ENCODE measurements at regions not wholly inside any gene's neighbourhood (a gene's known extent, or its start where the extent isn't known, plus 50 kb on each side); places are given as distances from the start of the nearest gene placed in this dataset.

GRCh38 chr7:136053689-136054485 is 76.7 kb upstream of the MTPN start:
- in situ Hi-C loops (cut with HindIII; ENCODE audit: low pct_unique_long_range_greater_than_20kb, low sequenced_read_pairs) = no loop called here

DNA sequence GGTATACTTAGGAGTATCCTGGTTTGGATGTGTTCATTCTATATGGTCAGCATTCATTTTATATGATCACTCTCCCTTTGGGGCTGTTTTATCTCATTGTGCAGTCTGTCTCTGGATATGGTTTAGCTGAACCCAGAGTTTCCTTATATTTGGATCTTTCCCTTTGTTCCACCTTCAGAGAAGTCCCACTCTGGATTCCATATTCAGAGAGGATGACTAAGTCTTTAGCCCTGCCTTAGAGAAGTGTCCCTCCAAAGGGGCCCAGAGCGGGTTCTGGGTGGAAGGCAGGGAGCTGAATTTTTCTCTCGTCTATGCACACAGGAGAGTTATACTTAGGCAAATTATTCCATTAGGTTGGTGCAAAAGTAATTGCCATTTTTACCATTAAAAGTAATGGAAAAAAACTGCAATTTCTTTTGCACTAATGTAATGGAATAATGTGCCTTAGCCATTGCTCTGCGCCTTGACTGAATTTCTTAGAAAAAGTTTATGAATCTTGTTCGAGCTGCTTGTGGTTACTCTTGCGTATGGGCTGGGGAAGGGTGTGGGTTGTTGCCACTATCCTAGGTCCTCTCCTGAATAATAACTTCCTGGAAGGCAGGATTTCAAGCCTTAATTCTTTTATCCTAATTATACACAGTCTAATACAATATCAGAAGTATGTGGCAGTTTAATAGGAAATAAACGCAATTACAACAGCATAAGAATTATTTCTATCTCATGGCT is 74.2 kb upstream of the MTPN start:
- no peak for DNase-seq (ENCODE audit: low read depth)

More at GRCh38 chr7:136053689-136054485, 76.7 kb upstream of the MTPN start:
- DNase-seq (ENCODE audit: low read depth) = no peak

DNA sequence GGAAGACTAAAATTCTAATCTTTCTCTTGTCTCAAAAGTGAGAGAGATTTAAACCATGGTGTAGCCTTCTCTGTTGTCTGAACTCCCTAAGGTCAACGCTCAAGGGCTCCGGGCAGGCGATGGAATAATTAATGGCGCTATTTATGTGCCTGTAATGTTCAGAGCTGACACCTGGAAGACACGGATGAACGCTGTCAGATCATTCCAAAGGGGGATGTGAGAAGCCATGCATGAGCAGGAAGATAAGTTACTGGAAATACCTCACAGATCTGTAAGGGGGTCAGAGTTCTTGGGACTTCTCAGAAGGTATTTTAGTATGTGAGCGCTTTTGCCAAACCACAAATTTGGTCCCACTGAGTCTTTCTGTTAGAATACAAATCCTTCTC is 73.3 kb upstream of the MTPN start:
- no peak for DNase-seq (ENCODE audit: low read depth)
- in situ Hi-C loops (cut with HindIII; ENCODE audit: low pct_unique_long_range_greater_than_20kb, low sequenced_read_pairs) = no loop called here

More for the DNA sequence above, 74.2 kb upstream of the MTPN start:
- in situ Hi-C loops (cut with HindIII; ENCODE audit: low pct_unique_long_range_greater_than_20kb, low sequenced_read_pairs) = no loop called here

DNA sequence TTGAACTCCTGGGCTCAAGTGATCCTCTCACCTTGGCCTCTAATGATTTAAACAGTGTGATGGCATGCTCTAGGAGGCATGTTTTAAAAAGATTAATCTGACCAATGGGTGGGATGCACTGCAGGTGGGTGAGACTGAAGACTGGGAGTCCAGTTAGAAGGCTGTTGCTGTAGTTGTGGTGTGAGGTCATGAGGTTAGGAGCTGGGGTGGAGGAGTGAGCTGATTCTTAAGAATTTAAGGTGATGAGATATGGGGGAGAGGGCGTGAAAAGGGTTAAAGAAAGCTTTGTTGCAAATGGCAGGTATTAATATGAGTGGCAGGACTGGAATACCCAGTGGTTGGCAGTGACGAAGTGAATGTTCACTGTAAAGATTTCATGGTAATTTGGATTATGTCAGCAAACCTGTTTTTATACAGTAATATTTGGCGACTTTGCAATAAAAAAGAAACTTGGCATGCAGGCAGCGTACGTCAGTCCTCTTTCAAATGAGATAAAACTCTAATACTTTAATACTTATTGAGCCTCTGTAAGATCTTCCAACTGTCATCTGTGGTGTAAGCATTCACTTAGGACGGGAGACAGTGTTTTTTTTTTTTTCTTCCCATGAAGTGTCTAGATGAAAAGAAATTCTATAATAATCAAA is 72.8 kb upstream of the MTPN start:
- in situ Hi-C loops (cut with HindIII; ENCODE audit: low pct_unique_long_range_greater_than_20kb, low sequenced_read_pairs) = no loop called here
- DNase-seq (ENCODE audit: low read depth) = no peak

DNA sequence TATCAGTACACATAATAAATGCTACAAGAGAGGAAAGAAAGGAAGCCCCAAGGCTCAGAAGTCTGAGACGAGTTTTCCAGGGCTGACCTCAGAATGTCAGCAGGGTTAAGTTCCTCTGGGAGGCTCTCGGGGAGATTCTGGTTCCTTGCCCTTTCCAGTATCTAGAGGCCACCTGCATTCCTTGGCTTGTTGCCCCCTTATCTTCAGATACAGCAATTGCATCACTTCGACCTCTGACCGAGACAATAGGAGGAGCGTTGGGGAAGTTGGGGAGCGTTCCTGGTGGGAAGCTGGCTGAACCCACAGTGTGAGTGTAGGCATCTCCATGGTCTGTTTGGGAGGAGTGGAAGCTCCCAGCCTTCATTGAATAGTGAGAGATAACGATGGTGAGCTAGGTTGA is 72.0 kb upstream of the MTPN start:
- in situ Hi-C loops (cut with HindIII; ENCODE audit: low pct_unique_long_range_greater_than_20kb, low sequenced_read_pairs) = no loop called here
- no peak for DNase-seq (ENCODE audit: low read depth)

DNA sequence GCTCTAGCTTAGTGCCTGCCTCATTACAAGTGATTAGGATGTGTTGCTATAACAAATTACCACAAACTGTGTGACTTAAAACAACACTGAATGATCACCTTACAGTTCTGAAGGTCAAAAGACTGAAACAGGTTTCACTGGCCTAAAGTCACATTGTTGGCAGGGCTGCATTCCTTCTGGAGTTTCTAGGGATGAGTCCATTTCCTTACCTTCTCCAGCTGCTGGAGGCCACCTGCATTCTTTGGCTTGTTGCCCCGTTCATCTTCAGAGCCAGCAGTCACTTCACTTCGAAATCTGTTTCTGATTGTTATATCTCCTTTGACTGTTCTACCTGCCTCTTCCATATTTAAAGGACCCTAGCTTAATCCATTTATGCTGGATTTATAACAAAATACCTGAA is 69.4 kb upstream of the MTPN start:
- no peak for DNase-seq (ENCODE audit: low read depth)
- in situ Hi-C loops (cut with HindIII; ENCODE audit: low pct_unique_long_range_greater_than_20kb, low sequenced_read_pairs) = no loop called here

GRCh38 chr7:136045992-136046391 is 68.8 kb upstream of the MTPN start:
- DNase-seq (ENCODE audit: low read depth) = no peak
- in situ Hi-C loops (cut with HindIII; ENCODE audit: low pct_unique_long_range_greater_than_20kb, low sequenced_read_pairs) = no loop called here

DNA sequence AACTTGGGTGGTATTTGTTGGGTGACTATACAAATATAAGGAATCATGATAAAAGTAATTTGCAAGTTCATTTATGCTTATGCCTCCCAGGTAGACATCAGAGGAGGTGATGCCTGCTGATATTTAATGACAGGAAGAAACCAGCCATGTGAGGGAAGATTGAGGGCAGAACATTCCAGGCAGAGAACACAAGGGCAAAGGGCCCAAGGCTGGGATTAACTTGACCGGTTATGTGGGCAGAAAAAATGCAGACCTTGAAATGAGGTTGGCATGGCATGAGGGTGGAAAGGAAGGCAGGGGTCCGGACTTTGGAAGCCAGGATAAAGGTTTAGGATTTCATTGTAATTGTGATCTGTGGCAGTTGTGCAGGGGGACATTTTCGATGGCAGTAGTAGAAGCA is 68.0 kb upstream of the MTPN start:
- in situ Hi-C loops (cut with HindIII; ENCODE audit: low pct_unique_long_range_greater_than_20kb, low sequenced_read_pairs) = no loop called here
- no peak for DNase-seq (ENCODE audit: low read depth)

DNA sequence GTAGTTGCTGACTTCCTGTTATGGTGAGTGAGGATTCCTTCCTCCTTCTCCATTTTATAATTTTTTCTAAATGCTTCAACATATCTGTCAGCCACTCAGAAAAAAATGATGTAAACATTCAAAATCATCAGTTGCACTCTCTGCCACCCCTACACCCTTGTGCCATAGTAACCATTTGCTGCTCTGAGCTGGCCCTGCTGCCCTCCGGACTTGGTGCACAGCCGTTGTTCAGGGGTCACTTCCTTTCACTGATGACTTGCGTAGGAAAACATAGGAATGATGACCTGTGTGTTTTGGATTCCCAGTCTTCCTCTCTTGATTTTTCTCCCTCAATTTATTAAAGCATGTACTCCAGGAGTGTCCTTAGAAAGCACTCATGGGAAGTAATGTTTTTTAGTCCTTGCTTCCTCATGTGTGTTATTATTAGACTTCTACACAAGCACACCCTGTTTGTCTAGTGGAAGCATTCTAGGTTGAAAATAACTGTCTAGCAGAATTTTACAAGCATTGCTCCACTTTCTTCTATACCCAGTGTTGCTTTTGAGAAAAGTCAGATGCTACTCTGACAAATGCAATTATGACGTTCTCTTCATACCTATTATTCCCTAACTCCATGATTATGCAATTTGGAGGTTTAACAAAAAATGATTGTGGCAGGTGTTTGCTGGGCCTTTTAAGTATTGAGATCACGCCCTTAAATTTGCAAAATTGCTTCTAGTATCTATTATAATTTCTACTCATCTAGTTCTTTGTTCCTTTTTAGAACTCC is 62.6 kb upstream of the MTPN start:
- in situ Hi-C loops (cut with HindIII; ENCODE audit: low pct_unique_long_range_greater_than_20kb, low sequenced_read_pairs) = no loop called here
- no peak for DNase-seq (ENCODE audit: low read depth)

GRCh38 chr7:136036336-136036735 is 59.2 kb upstream of the MTPN start:
- peak; percentile 11 for DNase-seq (ENCODE audit: low read depth)
- in situ Hi-C loops (cut with HindIII; ENCODE audit: low pct_unique_long_range_greater_than_20kb, low sequenced_read_pairs) = no loop called here

DNA sequence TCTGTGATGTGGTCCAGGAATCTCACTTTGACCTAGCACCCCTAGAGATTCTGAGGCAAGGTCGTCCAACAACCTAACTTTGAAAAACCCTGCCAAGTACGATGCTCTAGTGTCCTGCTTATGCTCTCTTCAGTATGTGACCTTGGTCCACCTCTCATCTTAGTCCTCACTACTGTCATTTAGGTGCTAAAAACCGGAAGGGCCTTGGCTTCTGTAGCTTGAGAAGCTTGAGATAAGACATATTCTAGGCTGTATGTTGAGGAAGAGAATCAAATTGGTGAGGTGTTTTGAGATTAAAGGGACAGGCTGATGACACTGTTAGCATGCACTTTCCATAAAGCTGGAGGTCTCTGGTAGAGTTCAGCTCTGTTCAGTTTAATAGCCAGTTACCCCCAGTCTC is 57.0 kb upstream of the MTPN start:
- DNase-seq (ENCODE audit: low read depth) = no peak
- in situ Hi-C loops (cut with HindIII; ENCODE audit: low pct_unique_long_range_greater_than_20kb, low sequenced_read_pairs) = no loop called here

GRCh38 chr7:136033413-136034031 is 56.4 kb upstream of the MTPN start:
- DNase-seq (ENCODE audit: low read depth) = no peak
- in situ Hi-C loops (cut with HindIII; ENCODE audit: low pct_unique_long_range_greater_than_20kb, low sequenced_read_pairs) = no loop called here

DNA sequence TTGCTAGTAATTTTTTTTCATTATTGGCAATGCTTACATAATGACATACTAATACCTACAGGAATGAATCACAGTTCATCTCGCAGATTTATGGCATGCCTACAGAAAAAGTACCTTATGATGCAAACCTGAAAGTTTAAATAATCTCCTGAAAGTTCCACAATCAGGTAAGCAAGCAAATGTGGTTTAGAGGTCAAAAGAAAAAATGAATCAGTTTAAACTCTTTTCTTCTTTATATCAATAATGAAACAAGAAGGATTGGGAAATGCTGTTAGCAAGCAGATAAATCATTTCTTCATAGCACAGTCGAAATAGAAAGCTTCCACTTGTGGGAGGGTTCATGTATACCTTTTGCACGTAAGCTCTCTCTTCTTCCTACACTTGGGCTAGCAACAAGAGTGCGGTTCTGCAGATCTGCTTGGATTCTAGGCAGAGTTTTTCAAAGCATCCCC is 53.7 kb upstream of the MTPN start:
- DNase-seq (ENCODE audit: low read depth) = no peak
- in situ Hi-C loops (cut with HindIII; ENCODE audit: low pct_unique_long_range_greater_than_20kb, low sequenced_read_pairs) = no loop called here

DNA sequence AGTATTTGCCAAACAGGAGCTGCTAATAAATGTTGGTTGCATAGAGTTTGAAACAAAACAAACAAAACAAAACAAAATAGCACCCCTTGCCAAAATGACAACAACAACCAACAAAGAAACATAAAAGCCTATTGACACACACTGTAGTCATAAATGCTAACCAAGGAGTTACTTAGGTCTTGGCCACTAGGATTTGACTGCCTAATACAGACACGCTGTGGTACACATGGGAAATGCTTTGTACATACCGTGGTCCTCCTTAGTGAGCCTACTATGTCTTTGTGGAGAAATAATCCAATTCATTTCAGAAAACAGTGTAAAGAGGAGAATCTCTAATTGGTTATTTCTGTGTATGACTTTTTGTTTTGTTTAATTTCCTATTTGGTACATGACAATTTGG is 53.2 kb upstream of the MTPN start:
- in situ Hi-C loops (cut with HindIII; ENCODE audit: low pct_unique_long_range_greater_than_20kb, low sequenced_read_pairs) = no loop called here
- no peak for DNase-seq (ENCODE audit: low read depth)

- in situ Hi-C loops (cut with HindIII; ENCODE audit: low pct_unique_long_range_greater_than_20kb, low sequenced_read_pairs) = no loop called here
- DNase-seq (ENCODE audit: low read depth) = no peak
These were observed 50.0 kb upstream of the MTPN start for GRCh38 chr7:136027160-136027559.
